Hematopoietic multipotent progenitor cell (in vitro differentiated cells): ENCODE measurements at regions not wholly inside any gene's neighbourhood (a gene's known extent, or its start where the extent isn't known, plus 50 kb on each side); places are given as distances from the start of the nearest gene placed in this dataset.

ENCODE experiments used
- DNase-seq, 3 donors: peaks; one replicate each; pipeline ENCODE4 v3.0.0-alpha.2; 2011 to 2015; ENCODE audit warnings: low read depth in 2 of 3, low spot score in 2 of 3

- no peak for DNase-seq
Measured at GRCh38 chr17:71948703-71949422, 172.0 kb upstream of the SOX9 start.

- DNase-seq, result no peak
Measured at GRCh38 chr17:71959154-71959553, 161.7 kb upstream of the SOX9 start.

- DNase-seq, result no peak
Measured at GRCh38 chr17:71963351-71963750, 157.5 kb upstream of the SOX9 start.

- DNase-seq, result no peak
Measured at GRCh38 chr17:71963791-71964190, 157.0 kb upstream of the SOX9 start.

GRCh38 chr17:71964559-71964958 lies 156.3 kb upstream of the SOX9 start:
- no peak for DNase-seq

GRCh38 chr17:71966055-71966454 lies 154.8 kb upstream of the SOX9 start:
- DNase-seq, result no peak

- no peak for DNase-seq
Measured at GRCh38 chr17:71966459-71967313, 154.1 kb upstream of the SOX9 start.

- no peak for DNase-seq
Measured at GRCh38 chr17:71969500-71969899, 151.3 kb upstream of the SOX9 start.

GRCh38 chr17:71970312-71970711 lies 150.5 kb upstream of the SOX9 start:
- DNase-seq, result no peak

- no peak for DNase-seq
Measured at GRCh38 chr17:71974051-71974450, 146.8 kb upstream of the SOX9 start.

- DNase-seq, result no peak
Measured at GRCh38 chr17:71975331-71975801, 145.5 kb upstream of the SOX9 start.

- no peak for DNase-seq
Measured at GRCh38 chr17:71976011-71976649, 144.7 kb upstream of the SOX9 start.

GRCh38 chr17:71978435-71978834 lies 142.4 kb upstream of the SOX9 start:
- DNase-seq, result no peak

- DNase-seq, result no peak
Measured at GRCh38 chr17:71980171-71980570, 140.6 kb upstream of the SOX9 start.

- no peak for DNase-seq
Measured at GRCh38 chr17:71983828-71984227, 137.0 kb upstream of the SOX9 start.

GRCh38 chr17:71985111-71986039 lies 135.4 kb upstream of the SOX9 start:
- DNase-seq, result no peak

- DNase-seq, result no peak
Measured at GRCh38 chr17:71986886-71987285, 133.9 kb upstream of the SOX9 start.

- no peak for DNase-seq
Measured at GRCh38 chr17:71987634-71988033, 133.2 kb upstream of the SOX9 start.

GRCh38 chr17:71989117-71989516 lies 131.7 kb upstream of the SOX9 start:
- DNase-seq, result no peak

GRCh38 chr17:71993363-71993762 lies 127.5 kb upstream of the SOX9 start:
- DNase-seq, result no peak
